ENCODE measurements at regions not wholly inside any gene's neighbourhood (a gene's known extent, or its start where the extent isn't known, plus 50 kb on each side); places are given as distances from the start of the nearest gene placed in this dataset.

- H3K79me2 ChIP-seq (ENCODE audit: control insufficient read depth, insufficient read depth, low read length, poor library complexity), result no peaks in the 10 kb centered on the region
- no peak overlapping the region for H2AK5ac ChIP-seq (ENCODE audit: low read length)
- DNase-seq, result no peak
- no peak overlapping the region for H2BK5ac ChIP-seq (ENCODE audit: low read depth, low read length, poor library complexity)
- no peak overlapping the region for H2BK120ac ChIP-seq (ENCODE audit: insufficient read depth, low read length, poor library complexity)
- no peak overlapping the region for H3K4me3 ChIP-seq (ENCODE audit: low read depth, low read length)
- H3K4me2 ChIP-seq (ENCODE audit: low read length), result no peak overlapping the region
- no CpG with 5 or more reads among the region's 2 CpGs for WGBS (ENCODE audit: extremely low coverage, insufficient coverage, insufficient read length)
- no peak overlapping the region for H2BK12ac ChIP-seq (ENCODE audit: low read length)
- H3K79me1 ChIP-seq (ENCODE audit: low read length), result no peaks in the 10 kb centered on the region
- H4K91ac ChIP-seq (ENCODE audit: low read depth, low read length), result no peak overlapping the region
- H3K9me3 ChIP-seq (ENCODE audit: insufficient read depth, low read depth, low read length), result peaks cover 4% of the 10 kb centered on the region
- no peak overlapping the region for H4K12ac ChIP-seq (ENCODE audit: low read depth, low read length)
- no peak overlapping the region for H3K23ac ChIP-seq (ENCODE audit: low read length)
- no peak overlapping the region for H3K27ac ChIP-seq (ENCODE audit: low read depth, low read length)
- H3K18ac ChIP-seq (ENCODE audit: low read length), result no peak overlapping the region
- H3K9ac ChIP-seq (ENCODE audit: low read length), result no peak overlapping the region
- no peaks in the 10 kb centered on the region for H3K36me3 ChIP-seq (ENCODE audit: control insufficient read depth in 1 of 2, insufficient read depth in 2 of 2, low read length in 2 of 2)
- no peak overlapping the region for H4K8ac ChIP-seq (ENCODE audit: low read depth, low read length)
- H3K4me1 ChIP-seq (ENCODE audit: control insufficient read depth in 1 of 2, insufficient read depth in 2 of 2, low read length in 2 of 2), result peaks cover 9 to 22% of the 10 kb centered on the region in 2 experiments
- H3K4ac ChIP-seq (ENCODE audit: low read depth, low read length), result no peak overlapping the region
- H2AFZ ChIP-seq (ENCODE audit: insufficient read depth, low read length, poor library complexity), result no peak overlapping the region
- peaks cover 34% of the 10 kb centered on the region for H3K27me3 ChIP-seq (ENCODE audit: insufficient read depth, low read length)
- no peak overlapping the region for H3K14ac ChIP-seq (ENCODE audit: low read length)
Observed at GRCh38 chr7:114088470-114088940, 169.7 kb upstream of the PPP1R3A start.

- no peak overlapping the region for H3K9ac ChIP-seq (ENCODE audit: low read length)
- H4K12ac ChIP-seq (ENCODE audit: low read depth, low read length), result no peak overlapping the region
- no peak overlapping the region for H2BK12ac ChIP-seq (ENCODE audit: low read length)
- no peaks in the 10 kb centered on the region for H3K36me3 ChIP-seq (ENCODE audit: control insufficient read depth in 1 of 2, insufficient read depth in 2 of 2, low read length in 2 of 2)
- H2AFZ ChIP-seq (ENCODE audit: insufficient read depth, low read length, poor library complexity), result no peak overlapping the region
- H3K79me2 ChIP-seq (ENCODE audit: control insufficient read depth, insufficient read depth, low read length, poor library complexity), result no peaks in the 10 kb centered on the region
- WGBS (ENCODE audit: extremely low coverage, insufficient coverage, insufficient read length), result no CpG with 5 or more reads among the region's 32 CpGs
- no peak overlapping the region for H2AK5ac ChIP-seq (ENCODE audit: low read length)
- no peak overlapping the region for H3K4me3 ChIP-seq (ENCODE audit: low read depth, low read length)
- H2BK5ac ChIP-seq (ENCODE audit: low read depth, low read length, poor library complexity), result no peak overlapping the region
- H3K9me3 ChIP-seq (ENCODE audit: insufficient read depth, low read depth, low read length), result peaks cover 4% of the 10 kb centered on the region
- H3K4ac ChIP-seq (ENCODE audit: low read depth, low read length), result no peak overlapping the region
- peaks cover 40% of the 10 kb centered on the region for H3K27me3 ChIP-seq (ENCODE audit: insufficient read depth, low read length)
- no peak overlapping the region for H2BK120ac ChIP-seq (ENCODE audit: insufficient read depth, low read length, poor library complexity)
- H3K14ac ChIP-seq (ENCODE audit: low read length), result no peak overlapping the region
- no peaks in the 10 kb centered on the region for H3K79me1 ChIP-seq (ENCODE audit: low read length)
- H3K23ac ChIP-seq (ENCODE audit: low read length), result no peak overlapping the region
- no peak overlapping the region for H3K18ac ChIP-seq (ENCODE audit: low read length)
- no peak overlapping the region for H4K8ac ChIP-seq (ENCODE audit: low read depth, low read length)
- H3K4me2 ChIP-seq (ENCODE audit: low read length), result peak overlapping the region; percentile 97
- peaks cover 14 to 27% of the 10 kb centered on the region in 2 experiments for H3K4me1 ChIP-seq (ENCODE audit: control insufficient read depth in 1 of 2, insufficient read depth in 2 of 2, low read length in 2 of 2)
- no peak overlapping the region for H3K27ac ChIP-seq (ENCODE audit: low read depth, low read length)
- no peak overlapping the region for H4K91ac ChIP-seq (ENCODE audit: low read depth, low read length)
- DNase-seq, result no peak
Observed at GRCh38 chr7:114087653-114088469, 169.1 kb upstream of the PPP1R3A start.

- H3K14ac ChIP-seq (ENCODE audit: low read length), result no peak overlapping the region
- H2AK5ac ChIP-seq (ENCODE audit: low read length), result no peak overlapping the region
- no peak overlapping the region for H3K23ac ChIP-seq (ENCODE audit: low read length)
- no peaks in the 10 kb centered on the region for H3K79me2 ChIP-seq (ENCODE audit: control insufficient read depth, insufficient read depth, low read length, poor library complexity)
- peaks cover 43% of the 10 kb centered on the region for H3K27me3 ChIP-seq (ENCODE audit: insufficient read depth, low read length)
- no peak overlapping the region for H4K8ac ChIP-seq (ENCODE audit: low read depth, low read length)
- H2AFZ ChIP-seq (ENCODE audit: insufficient read depth, low read length, poor library complexity), result peak overlapping the region; percentile 32
- no peak overlapping the region for H2BK12ac ChIP-seq (ENCODE audit: low read length)
- no peaks in the 10 kb centered on the region for H3K79me1 ChIP-seq (ENCODE audit: low read length)
- no peak overlapping the region for H2BK120ac ChIP-seq (ENCODE audit: insufficient read depth, low read length, poor library complexity)
- peak overlapping the region; percentile 97 for H3K4me2 ChIP-seq (ENCODE audit: low read length)
- no peaks in the 10 kb centered on the region for H3K36me3 ChIP-seq (ENCODE audit: control insufficient read depth in 1 of 2, insufficient read depth in 2 of 2, low read length in 2 of 2)
- DNase-seq, result peak in 1 of 2 donors; percentile 7
- H3K4ac ChIP-seq (ENCODE audit: low read depth, low read length), result no peak overlapping the region
- H4K12ac ChIP-seq (ENCODE audit: low read depth, low read length), result no peak overlapping the region
- H3K4me1 ChIP-seq (ENCODE audit: control insufficient read depth in 1 of 2, insufficient read depth in 2 of 2, low read length in 2 of 2), result peaks cover 15 to 27% of the 10 kb centered on the region in 2 experiments
- no peak overlapping the region for H2BK5ac ChIP-seq (ENCODE audit: low read depth, low read length, poor library complexity)
- no peak overlapping the region for H3K9ac ChIP-seq (ENCODE audit: low read length)
- H3K18ac ChIP-seq (ENCODE audit: low read length), result no peak overlapping the region
- no CpG with 5 or more reads among the region's 54 CpGs for WGBS (ENCODE audit: extremely low coverage, insufficient coverage, insufficient read length)
- H4K91ac ChIP-seq (ENCODE audit: low read depth, low read length), result no peak overlapping the region
- peaks cover 4% of the 10 kb centered on the region for H3K9me3 ChIP-seq (ENCODE audit: insufficient read depth, low read depth, low read length)
- H3K27ac ChIP-seq (ENCODE audit: low read depth, low read length), result no peak overlapping the region
- peak overlapping the region; percentile 38 for H3K4me3 ChIP-seq (ENCODE audit: low read depth, low read length)
Observed at GRCh38 chr7:114086914-114087652, 168.3 kb upstream of the PPP1R3A start.

GRCh38 chr7:114086537-114086913 lies 167.7 kb upstream of the PPP1R3A start:
- Histone ChIP-seq H3K79me1 (ENCODE audit: low read length) (no peaks in the 10 kb centered on the region), H3K4me2 (ENCODE audit: low read length) (peak overlapping the region; percentile 97), H3K9ac (ENCODE audit: low read length) (no peak overlapping the region), H3K14ac (ENCODE audit: low read length) (no peak overlapping the region), H3K23ac (ENCODE audit: low read length) (no peak overlapping the region), H3K36me3 (ENCODE audit: control insufficient read depth in 1 of 2, insufficient read depth in 2 of 2, low read length in 2 of 2) (no peaks in the 10 kb centered on the region), H2AFZ (ENCODE audit: insufficient read depth, low read length, poor library complexity) (peak overlapping the region; percentile 39), H2BK12ac (ENCODE audit: low read length) (no peak overlapping the region), H3K9me3 (ENCODE audit: insufficient read depth, low read depth, low read length) (peaks cover 4% of the 10 kb centered on the region), H4K8ac (ENCODE audit: low read depth, low read length) (no peak overlapping the region), H2BK5ac (ENCODE audit: low read depth, low read length, poor library complexity) (no peak overlapping the region), H3K79me2 (ENCODE audit: control insufficient read depth, insufficient read depth, low read length, poor library complexity) (no peaks in the 10 kb centered on the region), H4K91ac (ENCODE audit: low read depth, low read length) (no peak overlapping the region), H3K27ac (ENCODE audit: low read depth, low read length) (no peak overlapping the region), H2AK5ac (ENCODE audit: low read length) (no peak overlapping the region), H4K12ac (ENCODE audit: low read depth, low read length) (no peak overlapping the region), H3K18ac (ENCODE audit: low read length) (no peak overlapping the region), H2BK120ac (ENCODE audit: insufficient read depth, low read length, poor library complexity) (no peak overlapping the region), H3K4me1 (ENCODE audit: control insufficient read depth in 1 of 2, insufficient read depth in 2 of 2, low read length in 2 of 2) (peaks cover 15 to 27% of the 10 kb centered on the region in 2 experiments), H3K4ac (ENCODE audit: low read depth, low read length) (no peak overlapping the region), H3K4me3 (ENCODE audit: low read depth, low read length) (peak overlapping the region; percentile 75), H3K27me3 (ENCODE audit: insufficient read depth, low read length) (peaks cover 43% of the 10 kb centered on the region)
- DNase-seq, result peak in 1 of 2 donors; percentile 5
- WGBS (ENCODE audit: extremely low coverage, insufficient coverage, insufficient read length), result no CpG with 5 or more reads among the region's 31 CpGs
